Esophagus squamous epithelium (tissue), 5 donors: ENCODE measurements at regions not wholly inside any gene's neighbourhood (a gene's known extent, or its start where the extent isn't known, plus 50 kb on each side); places are given as distances from the start of the nearest gene placed in this dataset.

Experiments
- DNase-seq: peaks from one replicate; lab custom pipeline; 2025; lab: John Stamatoyannopoulos, UW
- H3K27ac ChIP-seq, 4 donors: fragments of 200-600 bp; sonication (generic); one replicate each; pipeline ENCODE4 v1.5.1; 2016 to 2019; ENCODE audit warnings: mild to moderate bottlenecking in 1 of 4
- H3K27me3 ChIP-seq, 4 donors: fragments of 200-600 bp; sonication (generic); 1 replicate in 3 of 4; 2 replicates in 1 of 4; pipeline versions ENCODE4 v1.5.1 to v1.6.0; 2017 to 2021; ENCODE audit warnings: antibody characterized with exemption in 1 of 4
- H3K36me3 ChIP-seq, 3 donors: fragments of 200-600 bp; sonication (generic); one replicate each; pipeline ENCODE4 v1.5.1; 2016 to 2019
- H3K4me1 ChIP-seq, 3 donors: fragments of 200-600 bp; sonication (generic); one replicate each; pipeline ENCODE4 v1.5.1; 2017 to 2019
- H3K4me3 ChIP-seq, 4 donors: fragments of 200-600 bp; sonication (generic); 1 replicate in 3 of 4; 2 replicates in 1 of 4; pipeline ENCODE4 v1.5.1; 2016 to 2019; ENCODE audit warnings: mild to moderate bottlenecking in 2 of 4, moderate library complexity in 1 of 4
- H3K9me3 ChIP-seq, 3 donors: fragments of 200-600 bp; sonication (generic); one replicate each; pipeline ENCODE4 v1.5.1; 2016 to 2019
- CTCF ChIP-seq, 6 experiments: fragments of 450-650 bp in 4 of 6; fragments of 200-600 bp in 2 of 6; sonication (generic) in 2 of 6; IDR thresholded peaks; one replicate each; pipeline ENCODE4 v1.5.1; 2016 to 2019; ENCODE audit warnings: antibody characterized with exemption in 6 of 6, mild to moderate bottlenecking in 4 of 6, moderate library complexity in 4 of 6
- POLR2A ChIP-seq, 4 donors: fragments of 450-650 bp; IDR thresholded peaks; one replicate each; pipeline ENCODE4 v1.6.1; 2017; ENCODE audit warnings: antibody characterized with exemption in 4 of 4, mild to moderate bottlenecking in 4 of 4, moderate library complexity in 3 of 4
- WGBS, 2 donors: methylation state at CpG; one replicate each; pipeline ENCODE4 v1.1.5; 2018; 5-methylcytosine and 5-hydroxymethylcytosine counted together
- intact Hi-C: fragments of 100-400 bp; cut with DNase I; formaldehyde crosslinking; loops from one replicate; pipeline ENCODE4 v1.15.0; 2022
- donor health status: DM: yes; HTN: yes; CAD: no.

GRCh38 chr16:80085606-80086005 lies 455.2 kb upstream of the DYNLRB2 start:
- no peaks in the 10 kb centered on the region for H3K36me3 ChIP-seq
- no peak for DNase-seq
- no peak overlapping the region for H3K4me3 ChIP-seq
- TF ChIP-seq CTCF (IDR thresholded peaks at IDR 0.05): no peak
- no peak for TF ChIP-seq POLR2A (IDR thresholded peaks at IDR 0.05)
- no peaks in the 10 kb centered on the region for H3K9me3 ChIP-seq
- H3K27ac ChIP-seq: no peak overlapping the region
- intact Hi-C loops: no loop called here
- H3K27me3 ChIP-seq: no peaks in the 10 kb centered on the region
- WGBS, 2 donors: 68 to 90% methylated on average over 2 of the region's 2 CpGs
- peaks cover 0 to 12% (median 8%) of the 10 kb centered on the region in 3 donors for H3K4me1 ChIP-seq

GRCh38 chr16:80084614-80085013 lies 456.2 kb upstream of the DYNLRB2 start:
- intact Hi-C loops: no loop called here
- H3K4me3 ChIP-seq: peak overlapping the region in 1 of 4 donors; percentile 14
- peak; percentile 36 to 82 (median 62) for TF ChIP-seq CTCF (IDR thresholded peaks at IDR 0.05)
- TF ChIP-seq POLR2A (IDR thresholded peaks at IDR 0.05): no peak
- DNase-seq: no peak
- no peaks in the 10 kb centered on the region for H3K36me3 ChIP-seq
- H3K27me3 ChIP-seq: no peaks in the 10 kb centered on the region
- WGBS, 2 donors: 12 to 13% methylated on average over 5 of the region's 5 CpGs
- peak overlapping the region in 3 of 4 donors; percentile 50 to 76 (median 62) for H3K27ac ChIP-seq
- peaks cover 0 to 12% (median 8%) of the 10 kb centered on the region in 3 donors for H3K4me1 ChIP-seq
- no peaks in the 10 kb centered on the region for H3K9me3 ChIP-seq

- Histone ChIP-seq H3K4me1 (peaks cover 0 to 12% (median 8%) of the 10 kb centered on the region in 3 donors), H3K4me3 (peak overlapping the region in 1 of 4 donors; percentile 14), H3K27ac (peak overlapping the region in 3 of 4 donors; percentile 50 to 76 (median 62)), H3K36me3 (no peaks in the 10 kb centered on the region), H3K9me3 (no peaks in the 10 kb centered on the region), H3K27me3 (no peaks in the 10 kb centered on the region)
- DNase-seq: no peak
- whole genome bisulfite sequencing, 2 donors: 64 to 77% methylated on average over 2 to 3 of the region's 3 CpGs
- no peak for TF ChIP-seq POLR2A (IDR thresholded peaks at IDR 0.05)
- no peak for TF ChIP-seq CTCF (IDR thresholded peaks at IDR 0.05)
- intact Hi-C loops: no loop called here
Observed at GRCh38 chr16:80084163-80084562, 456.6 kb upstream of the DYNLRB2 start.

- DNase-seq: no peak
- Histone ChIP-seq H3K9me3 (no peaks in the 10 kb centered on the region), H3K4me1 (peaks cover 0 to 12% (median 8%) of the 10 kb centered on the region in 3 donors), H3K36me3 (no peaks in the 10 kb centered on the region), H3K4me3 (no peak overlapping the region), H3K27me3 (no peaks in the 10 kb centered on the region), H3K27ac (no peak overlapping the region)
- intact Hi-C loops: no loop called here
- TF ChIP-seq CTCF (IDR thresholded peaks at IDR 0.05) (no peak), POLR2A (IDR thresholded peaks at IDR 0.05) (no peak)
Observed at GRCh38 chr16:80082906-80083305, 457.9 kb upstream of the DYNLRB2 start.

- intact Hi-C loops: no loop called here
- no peaks in the 10 kb centered on the region for H3K9me3 ChIP-seq
- H3K36me3 ChIP-seq: no peaks in the 10 kb centered on the region
- no peak overlapping the region for H3K4me3 ChIP-seq
- H3K4me1 ChIP-seq: peaks cover 0 to 12% (median 8%) of the 10 kb centered on the region in 3 donors
- 81 to 85% methylated on average over 5 of the region's 5 CpGs for WGBS, 2 donors
- no peaks in the 10 kb centered on the region for H3K27me3 ChIP-seq
- H3K27ac ChIP-seq: no peak overlapping the region
- DNase-seq: no peak
- TF ChIP-seq POLR2A (IDR thresholded peaks at IDR 0.05): no peak
- TF ChIP-seq CTCF (IDR thresholded peaks at IDR 0.05): no peak
Observed at GRCh38 chr16:80081846-80082245, 458.9 kb upstream of the DYNLRB2 start.
